CD14-positive monocyte (primary cell): ENCODE measurements at regions not wholly inside any gene's neighbourhood (a gene's known extent, or its start where the extent isn't known, plus 50 kb on each side); places are given as distances from the start of the nearest gene placed in this dataset.

Experiments used
- DNase-seq, 3 donors: peaks; one replicate each; pipeline ENCODE4 v3.0.0-alpha.2; 2011 to 2022
- H2AFZ ChIP-seq: 2 replicates; pipeline ENCODE4 v1.6.0; 2012; ENCODE audit warnings: mild to moderate bottlenecking, low read depth, low read length, inconsistent platforms; ENCODE audit not compliant: insufficient read depth, poor library complexity, severe bottlenecking
- H3K27ac ChIP-seq, 2 donors: 1 replicate in 1 of 2; 2 replicates in 1 of 2; pipeline ENCODE4 v1.5.1; 2012 to 2013; ENCODE audit warnings: low read length in 2 of 2, control low read depth in 1 of 2, inconsistent platforms in 1 of 2, low read depth in 1 of 2, mild to moderate bottlenecking in 1 of 2
- H3K27me3 ChIP-seq, 2 donors: one replicate each; pipeline versions ENCODE4 v1.6.0 to v1.6.1; 2011 to 2013; ENCODE audit warnings: low read length in 2 of 2; ENCODE audit not compliant: control insufficient read depth in 2 of 2, insufficient read depth in 2 of 2
- H3K36me3 ChIP-seq, 2 donors: replicated peaks in 1 of 2; 1 replicate in 1 of 2; 2 replicates in 1 of 2; pipeline versions ENCODE4 v1.5.1 to v1.6.1; 2012 to 2013; ENCODE audit warnings: low read length in 2 of 2, control low read depth in 1 of 2, inconsistent platforms in 1 of 2, mild to moderate bottlenecking in 1 of 2; ENCODE audit not compliant: insufficient read depth in 2 of 2, control insufficient read depth in 1 of 2
- H3K4me1 ChIP-seq, 2 donors: 1 replicate in 1 of 2; 2 replicates in 1 of 2; pipeline versions ENCODE4 v1.5.1 to v1.6.1; 2012 to 2013; ENCODE audit warnings: low read length in 2 of 2, control low read depth in 1 of 2, inconsistent platforms in 1 of 2, mild to moderate bottlenecking in 1 of 2, moderate library complexity in 1 of 2; ENCODE audit not compliant: insufficient read depth in 2 of 2, control insufficient read depth in 1 of 2
- H3K4me2 ChIP-seq: replicated peaks from 2 replicates; pipeline ENCODE3; 2012; ENCODE audit warnings: low read length, moderate library complexity, mild to moderate bottlenecking; ENCODE audit not compliant: poor library complexity, severe bottlenecking; ENCODE audit errors: extremely low read depth
- H3K4me3 ChIP-seq, 3 experiments: fragments of 200-600 bp in 1 of 3; sonication (generic) in 1 of 3; replicated peaks in 1 of 3; 1 replicate in 2 of 3; 2 replicates in 1 of 3; pipeline ENCODE4 v1.5.1; 2011 to 2013; ENCODE audit warnings: low read length in 3 of 3, mild to moderate bottlenecking in 3 of 3, control low read depth in 2 of 3, low read depth in 2 of 3, inconsistent platforms in 1 of 3, moderate library complexity in 1 of 3
- H3K79me2 ChIP-seq: 2 replicates; pipeline ENCODE4 v1.6.0; 2012; ENCODE audit warnings: mild to moderate bottlenecking, control low read depth, inconsistent platforms, low read length, moderate library complexity; ENCODE audit not compliant: insufficient read depth
- H3K9ac ChIP-seq: 2 replicates; pipeline ENCODE4 v1.6.0; 2017; ENCODE audit warnings: low read length, mild to moderate bottlenecking; ENCODE audit not compliant: insufficient read depth, poor library complexity, severe bottlenecking
- H3K9me3 ChIP-seq, 2 donors: replicated peaks in 1 of 2; 1 replicate in 1 of 2; 2 replicates in 1 of 2; pipeline versions ENCODE4 v1.5.1 to v1.6.1; 2012 to 2013; ENCODE audit warnings: low read length in 2 of 2, control low read depth in 1 of 2; ENCODE audit not compliant: control insufficient read depth in 1 of 2, insufficient read depth in 1 of 2
- H4K20me1 ChIP-seq: 2 replicates; pipeline ENCODE4 v1.6.0; 2012; ENCODE audit warnings: mild to moderate bottlenecking, low read length, control low read depth, moderate library complexity; ENCODE audit not compliant: insufficient read depth
- H3K27ac Mint-ChIP-seq, 7 donors: one replicate each; pipeline ENCODE4 v1.8.0; 2020; ENCODE audit warnings: mild to moderate bottlenecking in 7 of 7, mixed read lengths in 7 of 7, moderate library complexity in 6 of 7, inconsistent platforms in 2 of 7
- H3K27me3 Mint-ChIP-seq, 3 donors: one replicate each; pipeline ENCODE4 v1.8.0; 2021 to 2022; ENCODE audit warnings: low read depth in 3 of 3, mild to moderate bottlenecking in 3 of 3, mixed read lengths in 3 of 3, moderate library complexity in 3 of 3, inconsistent platforms in 1 of 3
- H3K36me3 Mint-ChIP-seq, 2 donors: one replicate each; pipeline ENCODE4 v1.8.0; 2020; ENCODE audit warnings: mixed read lengths in 2 of 2, inconsistent platforms in 1 of 2, mild to moderate bottlenecking in 1 of 2
- H3K4me1 Mint-ChIP-seq: one replicate; pipeline ENCODE4 v1.8.0; 2020; ENCODE audit warnings: mild to moderate bottlenecking, mixed read lengths
- H3K4me3 Mint-ChIP-seq, 2 donors: one replicate each; pipeline ENCODE4 v1.8.0; 2020; ENCODE audit warnings: mild to moderate bottlenecking in 2 of 2, mixed read lengths in 2 of 2, moderate library complexity in 1 of 2
- H3K9me3 Mint-ChIP-seq, 7 donors: one replicate each; pipeline ENCODE4 v1.8.0; 2020 to 2022; ENCODE audit warnings: mixed read lengths in 7 of 7, mild to moderate bottlenecking in 6 of 7, moderate library complexity in 6 of 7, inconsistent platforms in 2 of 7
- WGBS: methylation state at CpG from one replicate; pipeline ENCODE4 v1.1.5; 2013; ENCODE audit warnings: missing lambda C conversion rate; ENCODE audit not compliant: insufficient coverage; 5-methylcytosine and 5-hydroxymethylcytosine counted together
- intact Hi-C, 2 donors: fragments of 100-400 bp; cut with micrococcal nuclease; formaldehyde crosslinking; loops; one replicate each; pipeline versions ENCODE4 v1.15.0 to v1.15.1; 2023
- TF ChIP-seq, protein P1 (sequence below): fragments of 200-600 bp; IDR thresholded peaks from one replicate; pipeline ENCODE4 v1.8.0; 2022; ENCODE audit warnings: antibody characterized with exemption, mild to moderate bottlenecking

DNA sequence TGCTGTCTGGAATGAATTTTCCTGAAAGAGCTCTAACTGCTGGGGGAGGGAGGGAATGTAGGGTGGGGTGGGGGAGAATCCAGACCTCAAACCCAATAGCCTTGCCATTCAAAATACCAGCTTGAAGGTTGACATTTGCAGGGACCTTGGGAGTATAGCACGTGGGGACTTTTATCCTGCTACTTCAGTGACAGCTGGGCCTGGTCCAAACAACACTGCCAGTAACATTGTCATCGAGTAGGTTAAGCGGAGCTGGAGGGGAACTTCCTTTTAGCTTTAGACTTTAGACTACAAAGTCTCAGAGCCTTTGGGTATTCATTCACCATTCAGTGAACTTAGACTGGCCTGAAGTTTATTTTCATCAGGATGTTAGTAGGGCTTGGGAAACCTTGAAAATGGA lies 248.7 kb downstream of the MEIS1 start:
- intact Hi-C loops = no loop called here
- TF ChIP-seq, protein P1, sequence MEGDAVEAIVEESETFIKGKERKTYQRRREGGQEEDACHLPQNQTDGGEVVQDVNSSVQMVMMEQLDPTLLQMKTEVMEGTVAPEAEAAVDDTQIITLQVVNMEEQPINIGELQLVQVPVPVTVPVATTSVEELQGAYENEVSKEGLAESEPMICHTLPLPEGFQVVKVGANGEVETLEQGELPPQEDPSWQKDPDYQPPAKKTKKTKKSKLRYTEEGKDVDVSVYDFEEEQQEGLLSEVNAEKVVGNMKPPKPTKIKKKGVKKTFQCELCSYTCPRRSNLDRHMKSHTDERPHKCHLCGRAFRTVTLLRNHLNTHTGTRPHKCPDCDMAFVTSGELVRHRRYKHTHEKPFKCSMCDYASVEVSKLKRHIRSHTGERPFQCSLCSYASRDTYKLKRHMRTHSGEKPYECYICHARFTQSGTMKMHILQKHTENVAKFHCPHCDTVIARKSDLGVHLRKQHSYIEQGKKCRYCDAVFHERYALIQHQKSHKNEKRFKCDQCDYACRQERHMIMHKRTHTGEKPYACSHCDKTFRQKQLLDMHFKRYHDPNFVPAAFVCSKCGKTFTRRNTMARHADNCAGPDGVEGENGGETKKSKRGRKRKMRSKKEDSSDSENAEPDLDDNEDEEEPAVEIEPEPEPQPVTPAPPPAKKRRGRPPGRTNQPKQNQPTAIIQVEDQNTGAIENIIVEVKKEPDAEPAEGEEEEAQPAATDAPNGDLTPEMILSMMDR = no peak
- WGBS = no CpG with 5 or more reads among the region's 3 CpGs
- H3K4me1 Mint-ChIP-seq = no peaks in the 10 kb centered on the region
- DNase-seq = no peak
- Histone ChIP-seq H3K9ac (no peak overlapping the region), H3K4me2 (no peak overlapping the region), H4K20me1 (no peaks in the 10 kb centered on the region), H3K4me1 (no peaks in the 10 kb centered on the region), H3K36me3 (no peaks in the 10 kb centered on the region), H3K27ac (no peak overlapping the region), H3K4me3 (no peak overlapping the region), H3K9me3 (no peaks in the 10 kb centered on the region), H2AFZ (no peak overlapping the region), H3K27me3 (no peaks in the 10 kb centered on the region), H3K79me2 (no peaks in the 10 kb centered on the region)
- no peak overlapping the region for H3K4me3 Mint-ChIP-seq
- peaks cover 0 to 3% (median 0%) of the 10 kb centered on the region in 7 donors for H3K9me3 Mint-ChIP-seq
- no peak overlapping the region for H3K27ac Mint-ChIP-seq
- peaks cover 0 to 2% (median 0%) of the 10 kb centered on the region in 3 donors for H3K27me3 Mint-ChIP-seq
- no peaks in the 10 kb centered on the region for H3K36me3 Mint-ChIP-seq

DNA sequence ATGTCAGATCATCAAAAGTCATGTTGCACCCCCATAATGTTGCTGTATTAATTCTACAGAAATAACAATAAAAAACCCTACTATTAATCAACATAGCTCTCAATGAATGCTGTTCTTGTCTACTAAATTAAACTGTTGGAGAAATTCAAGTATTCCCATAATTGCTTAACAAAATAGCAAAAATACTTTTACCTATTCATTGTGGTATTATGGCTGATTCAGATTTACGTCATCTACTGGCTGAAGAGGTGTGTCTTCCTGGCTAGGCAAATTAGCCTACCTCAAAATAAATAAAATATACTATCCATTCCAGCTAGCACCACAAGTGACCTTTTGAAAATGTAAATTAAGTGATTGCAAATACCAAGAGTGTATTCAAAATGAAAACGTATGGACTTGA lies 249.4 kb downstream of the MEIS1 start:
- Histone ChIP-seq H3K4me1 (no peaks in the 10 kb centered on the region), H3K9ac (no peak overlapping the region), H3K79me2 (no peaks in the 10 kb centered on the region), H4K20me1 (no peaks in the 10 kb centered on the region), H3K27ac (no peak overlapping the region), H3K4me3 (no peak overlapping the region), H2AFZ (no peak overlapping the region), H3K27me3 (no peaks in the 10 kb centered on the region), H3K9me3 (no peaks in the 10 kb centered on the region), H3K4me2 (no peak overlapping the region), H3K36me3 (no peaks in the 10 kb centered on the region)
- Mint-ChIP-seq H3K27me3 (peaks cover 0 to 2% (median 0%) of the 10 kb centered on the region in 3 donors), H3K36me3 (no peaks in the 10 kb centered on the region), H3K9me3 (peaks cover 0 to 4% (median 0%) of the 10 kb centered on the region in 7 donors), H3K4me3 (no peak overlapping the region), H3K4me1 (no peaks in the 10 kb centered on the region), H3K27ac (no peak overlapping the region)
- TF ChIP-seq, protein P1 = no peak
- intact Hi-C loops = no loop called here
- WGBS = no CpG with 5 or more reads among the region's 2 CpGs
- no peak for DNase-seq
